ENCODE measurements at regions not wholly inside any gene's neighbourhood (a gene's known extent, or its start where the extent isn't known, plus 50 kb on each side); places are given as distances from the start of the nearest gene placed in this dataset.
"Not testable (repeated sequence)": the region's sequence is repeated elsewhere in the genome, so short reads cannot be mapped to it uniquely, and the experiment has no call there.

GRCh38 chr7:73948287-73948686 lies 79.7 kb upstream of the ELN start:
- H3F3A ChIP-seq (ENCODE audit: insufficient read depth) = no peaks in the 10 kb centered on the region
- no peak overlapping the region for H3K9ac ChIP-seq
- H3K36me3 ChIP-seq (ENCODE audit: low read depth) = no peaks in the 10 kb centered on the region
- TF ChIP-seq EZH2phosphoT487 (IDR thresholded peaks at IDR 0.05; ENCODE audit: insufficient read depth, low read depth) = no peak
- TF ChIP-seq EZH2 (IDR thresholded peaks at IDR 0.05; ENCODE audit: insufficient read depth, poor library complexity, severe bottlenecking) = no peak
- H3K9me2 ChIP-seq (ENCODE audit: insufficient read depth) = no peaks in the 10 kb centered on the region
- H4K20me1 ChIP-seq (ENCODE audit: insufficient read depth) = no peaks in the 10 kb centered on the region
- H2AFZ ChIP-seq = no peak overlapping the region
- H3K79me2 ChIP-seq (ENCODE audit: insufficient read depth) = no peaks in the 10 kb centered on the region
- H3K4me1 ChIP-seq (ENCODE audit: insufficient read depth) = no peaks in the 10 kb centered on the region
- no peak overlapping the region for H3K4me2 ChIP-seq (ENCODE audit: unreplicated experiment)
- no peaks in the 10 kb centered on the region for H3K27me3 ChIP-seq (replicated peaks; ENCODE audit: insufficient read depth)
- H3K9me3 ChIP-seq (ENCODE audit: low read depth) = peaks cover 8% of the 10 kb centered on the region
- DNase-seq = no peak
- no peak overlapping the region for H3K27ac ChIP-seq
- WGBS, 2 experiments (ENCODE audit: low coverage in 1 of 2, low lambda C conversion rate in 2 of 2, missing lambda C conversion rate in 2 of 2) = 91 to 92% methylated on average over 1 of the region's 1 CpG
- in situ Hi-C loops (cut with MboI) = no loop called here
- no peak overlapping the region for H3K4me3 ChIP-seq

- H4K20me1 ChIP-seq (ENCODE audit: insufficient read depth) = no peaks in the 10 kb centered on the region
- TF ChIP-seq EZH2phosphoT487 (IDR thresholded peaks at IDR 0.05; ENCODE audit: insufficient read depth, low read depth) (no peak), EZH2 (IDR thresholded peaks at IDR 0.05; ENCODE audit: insufficient read depth, poor library complexity, severe bottlenecking) (no peak)
Observed at GRCh38 chr7:73952266-73952665, 75.7 kb upstream of the ELN start.

DNA sequence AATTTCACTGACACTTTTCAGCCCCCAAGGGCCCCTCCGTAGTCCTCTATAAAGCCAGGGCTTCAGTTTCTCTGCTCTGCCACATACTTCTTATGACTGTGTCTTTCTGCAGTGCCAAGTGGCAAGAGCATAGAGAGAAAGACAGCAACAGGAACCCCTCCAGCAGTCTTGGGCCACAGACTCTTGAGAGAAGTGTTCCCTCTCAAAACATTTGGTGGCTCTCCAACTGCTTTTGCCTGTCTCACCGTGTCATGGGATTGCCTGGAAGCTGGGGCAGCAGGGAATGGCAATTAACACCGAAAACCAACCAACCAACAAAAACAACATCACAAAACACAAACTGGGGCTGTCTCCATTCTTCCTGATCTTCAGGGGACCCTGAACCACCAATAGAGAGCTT lies 73.8 kb upstream of the ELN start:
- Histone ChIP-seq H3F3A (ENCODE audit: insufficient read depth) (no peaks in the 10 kb centered on the region), H3K4me2 (ENCODE audit: unreplicated experiment) (no peak overlapping the region), H3K4me3 (no peak overlapping the region), H3K27me3 (replicated peaks; ENCODE audit: insufficient read depth) (no peaks in the 10 kb centered on the region), H3K9me3 (ENCODE audit: low read depth) (no peaks in the 10 kb centered on the region), H3K79me2 (ENCODE audit: insufficient read depth) (no peaks in the 10 kb centered on the region), H3K4me1 (ENCODE audit: insufficient read depth) (no peaks in the 10 kb centered on the region), H3K36me3 (ENCODE audit: low read depth) (no peaks in the 10 kb centered on the region), H3K9ac (no peak overlapping the region), H4K20me1 (ENCODE audit: insufficient read depth) (no peaks in the 10 kb centered on the region), H3K27ac (no peak overlapping the region), H2AFZ (no peak overlapping the region), H3K9me2 (ENCODE audit: insufficient read depth) (no peaks in the 10 kb centered on the region)
- in situ Hi-C loops (cut with MboI) = no loop called here
- no peak for DNase-seq
- WGBS, 2 experiments (ENCODE audit: low coverage in 1 of 2, low lambda C conversion rate in 2 of 2, missing lambda C conversion rate in 2 of 2) = 18 to 34% methylated on average over 3 of the region's 3 CpGs
- TF ChIP-seq EZH2 (IDR thresholded peaks at IDR 0.05; ENCODE audit: insufficient read depth, poor library complexity, severe bottlenecking) (no peak), EZH2phosphoT487 (IDR thresholded peaks at IDR 0.05; ENCODE audit: insufficient read depth, low read depth) (no peak)

More at GRCh38 chr7:73952266-73952665, 75.7 kb upstream of the ELN start:
- Histone ChIP-seq H3K4me3 (no peak overlapping the region), H3K4me1 (ENCODE audit: insufficient read depth) (no peaks in the 10 kb centered on the region), H3F3A (ENCODE audit: insufficient read depth) (no peaks in the 10 kb centered on the region), H3K9me3 (ENCODE audit: low read depth) (peaks cover 8% of the 10 kb centered on the region), H3K9ac (no peak overlapping the region), H3K27ac (no peak overlapping the region), H3K27me3 (replicated peaks; ENCODE audit: insufficient read depth) (no peaks in the 10 kb centered on the region), H2AFZ (no peak overlapping the region), H3K9me2 (ENCODE audit: insufficient read depth) (no peaks in the 10 kb centered on the region), H3K36me3 (ENCODE audit: low read depth) (no peaks in the 10 kb centered on the region), H3K79me2 (ENCODE audit: insufficient read depth) (no peaks in the 10 kb centered on the region), H3K4me2 (ENCODE audit: unreplicated experiment) (no peak overlapping the region)
- in situ Hi-C loops (cut with MboI) = no loop called here
- DNase-seq = no peak
- 82% methylated on average over 4 of the region's 4 CpGs for WGBS, 2 experiments (ENCODE audit: low coverage in 1 of 2, low lambda C conversion rate in 2 of 2, missing lambda C conversion rate in 2 of 2)

- Histone ChIP-seq H3K9ac (no peak overlapping the region), H3K9me3 (ENCODE audit: low read depth) (no peaks in the 10 kb centered on the region), H3K27me3 (replicated peaks; ENCODE audit: insufficient read depth) (no peaks in the 10 kb centered on the region), H3K4me2 (ENCODE audit: unreplicated experiment) (no peak overlapping the region), H3K27ac (no peak overlapping the region), H2AFZ (no peak overlapping the region), H3K79me2 (ENCODE audit: insufficient read depth) (no peaks in the 10 kb centered on the region), H3K4me1 (ENCODE audit: insufficient read depth) (no peaks in the 10 kb centered on the region), H3F3A (ENCODE audit: insufficient read depth) (no peaks in the 10 kb centered on the region), H3K9me2 (ENCODE audit: insufficient read depth) (no peaks in the 10 kb centered on the region), H3K36me3 (ENCODE audit: low read depth) (no peaks in the 10 kb centered on the region), H4K20me1 (ENCODE audit: insufficient read depth) (no peaks in the 10 kb centered on the region), H3K4me3 (no peak overlapping the region)
- TF ChIP-seq EZH2phosphoT487 (IDR thresholded peaks at IDR 0.05; ENCODE audit: insufficient read depth, low read depth) (no peak), EZH2 (IDR thresholded peaks at IDR 0.05; ENCODE audit: insufficient read depth, poor library complexity, severe bottlenecking) (no peak)
- in situ Hi-C loops (cut with MboI) = no loop called here
- 68 to 71% methylated on average over 2 of the region's 2 CpGs for WGBS, 2 experiments (ENCODE audit: low coverage in 1 of 2, low lambda C conversion rate in 2 of 2, missing lambda C conversion rate in 2 of 2)
- DNase-seq = no peak
Observed at GRCh38 chr7:73954861-73955260, 73.1 kb upstream of the ELN start.

DNA sequence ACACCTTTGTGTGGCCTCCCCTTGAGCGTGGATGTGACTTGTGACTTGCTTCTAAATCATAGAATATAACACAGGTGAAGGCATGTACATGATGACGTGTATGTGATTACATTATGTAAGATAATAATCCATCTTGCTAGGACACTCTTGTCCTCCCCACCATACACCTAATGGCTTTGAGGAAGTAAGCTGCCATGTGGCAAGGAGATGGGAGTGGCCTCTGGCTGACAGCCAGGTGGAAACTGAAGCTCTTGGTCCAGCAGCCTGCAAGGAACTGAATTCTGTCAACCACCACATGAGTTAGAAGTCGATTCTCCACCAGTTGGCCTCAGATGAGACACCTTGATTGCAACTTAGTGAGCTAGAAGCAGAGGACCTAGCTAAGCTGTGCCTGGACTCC lies 67.4 kb upstream of the ELN start:
- Histone ChIP-seq H3K4me2 (ENCODE audit: unreplicated experiment) (no peak overlapping the region), H3F3A (ENCODE audit: insufficient read depth) (0 out of 2 replicates have a peak, but pooled peaks cover 4% of the 10 kb centered on the region), H3K4me3 (no peak overlapping the region), H3K4me1 (ENCODE audit: insufficient read depth) (no peaks in the 10 kb centered on the region), H3K27ac (no peak overlapping the region), H4K20me1 (ENCODE audit: insufficient read depth) (no peaks in the 10 kb centered on the region), H3K36me3 (ENCODE audit: low read depth) (no peaks in the 10 kb centered on the region), H3K9me3 (ENCODE audit: low read depth) (no peaks in the 10 kb centered on the region), H2AFZ (no peak overlapping the region), H3K9ac (no peak overlapping the region), H3K9me2 (ENCODE audit: insufficient read depth) (no peaks in the 10 kb centered on the region), H3K79me2 (ENCODE audit: insufficient read depth) (no peaks in the 10 kb centered on the region), H3K27me3 (replicated peaks; ENCODE audit: insufficient read depth) (no peaks in the 10 kb centered on the region)
- in situ Hi-C loops (cut with MboI) = no loop called here
- WGBS, 2 experiments (ENCODE audit: low coverage in 1 of 2, low lambda C conversion rate in 2 of 2, missing lambda C conversion rate in 2 of 2) = 58 to 68% methylated on average over 3 of the region's 3 CpGs
- no peak for TF ChIP-seq EZH2phosphoT487 (IDR thresholded peaks at IDR 0.05; ENCODE audit: insufficient read depth, low read depth)
- TF ChIP-seq EZH2 (IDR thresholded peaks at IDR 0.05; ENCODE audit: insufficient read depth, poor library complexity, severe bottlenecking) = no peak
- no peak for DNase-seq

- in situ Hi-C loops (cut with MboI); H3K9me3 ChIP-seq (ENCODE audit: low read depth); H3K79me2 ChIP-seq (ENCODE audit: insufficient read depth); H3K4me1 ChIP-seq (ENCODE audit: insufficient read depth); H3K9ac ChIP-seq; H4K20me1 ChIP-seq (ENCODE audit: insufficient read depth); H3K27ac ChIP-seq; H3K27me3 ChIP-seq (replicated peaks; ENCODE audit: insufficient read depth); H3K9me2 ChIP-seq (ENCODE audit: insufficient read depth); H3K4me3 ChIP-seq; DNase-seq; H2AFZ ChIP-seq; H3K36me3 ChIP-seq (ENCODE audit: low read depth); H3K4me2 ChIP-seq (ENCODE audit: unreplicated experiment); H3F3A ChIP-seq (ENCODE audit: insufficient read depth): not testable (repeated sequence)
- WGBS, 2 experiments (ENCODE audit: low coverage in 1 of 2, low lambda C conversion rate in 2 of 2, missing lambda C conversion rate in 2 of 2) = 94 to 97% methylated on average over 8 to 9 of the region's 9 CpGs
Observed at GRCh38 chr7:73961991-73962390, 66.0 kb upstream of the ELN start.

Measured in GM23248 (cell line).